PC-3 (cell line): ENCODE measurements at regions not wholly inside any gene's neighbourhood (a gene's known extent, or its start where the extent isn't known, plus 50 kb on each side); places are given as distances from the start of the nearest gene placed in this dataset.

Experiments
- CTCF ChIP-seq: fragments of 300-600 bp; sonication (generic); conservative IDR thresholded peaks from 2 replicates; pipeline ENCODE4 v1.5.1; 2017; ENCODE audit warnings: antibody characterized with exemption, low read depth, mild to moderate bottlenecking, low read length
- EZH2 ChIP-seq: fragments of 300-600 bp; sonication (generic); IDR thresholded peaks from one replicate; pipeline ENCODE4 v1.6.1; 2017; ENCODE audit warnings: antibody characterized with exemption, mild to moderate bottlenecking, low read length; ENCODE audit not compliant: unreplicated experiment

DNA sequence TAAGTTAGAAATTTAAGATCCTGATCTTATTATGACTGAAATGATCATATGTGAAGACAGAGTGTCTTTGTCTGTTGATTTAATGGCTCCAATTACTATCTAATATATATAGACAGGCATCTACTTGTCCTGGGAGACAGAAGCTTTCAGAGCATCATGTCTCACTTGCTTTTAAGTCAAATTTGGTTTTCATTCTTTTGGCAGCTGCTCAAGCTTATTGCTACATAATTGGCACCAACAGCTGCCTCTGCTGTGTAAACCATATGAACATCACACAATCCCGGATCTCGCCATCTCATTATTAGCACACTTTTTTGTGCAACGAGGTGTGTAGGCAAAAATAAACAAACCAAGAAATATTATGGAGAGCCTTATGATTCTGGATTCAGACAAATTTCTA lies 1717.9 kb downstream of the EFNA5 start:
- TF ChIP-seq CTCF (no peak), EZH2 (no peak)
